GM19035 (cell line): ENCODE measurements at regions not wholly inside any gene's neighbourhood (a gene's known extent, or its start where the extent isn't known, plus 50 kb on each side); places are given as distances from the start of the nearest gene placed in this dataset.

Source experiments
- ATAC-seq: cut with Tn5 transposase; IDR thresholded peaks from one replicate; pipeline ENCODE4 v1.9.1; 2021; ENCODE audit not compliant: unreplicated experiment

DNA sequence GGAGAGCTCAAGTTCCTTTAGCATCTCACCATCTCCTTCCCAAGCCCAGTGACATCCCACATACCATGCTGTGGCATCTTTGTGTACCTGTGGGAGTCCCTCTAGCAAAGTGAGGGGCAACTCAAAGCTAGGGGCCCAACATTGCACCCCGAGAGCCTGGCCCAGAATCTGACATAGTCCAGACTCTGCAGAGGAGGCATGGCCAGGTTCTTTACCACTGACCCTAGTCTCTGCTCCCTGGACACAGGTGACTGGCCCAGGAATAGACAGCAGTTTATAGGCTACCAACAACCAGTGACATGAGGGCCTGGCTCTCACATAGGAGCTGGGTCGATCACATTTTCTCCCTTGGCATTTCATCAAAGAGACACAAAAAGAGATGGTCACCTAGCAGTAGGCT, 444.0 kb upstream of the ZMIZ1 start:
- no peak for ATAC-seq

GRCh38 chr10:78626471-78626870, 442.3 kb upstream of the ZMIZ1 start:
- ATAC-seq = no peak

GRCh38 chr10:78627254-78627795, 441.4 kb upstream of the ZMIZ1 start:
- ATAC-seq = no peak

DNA sequence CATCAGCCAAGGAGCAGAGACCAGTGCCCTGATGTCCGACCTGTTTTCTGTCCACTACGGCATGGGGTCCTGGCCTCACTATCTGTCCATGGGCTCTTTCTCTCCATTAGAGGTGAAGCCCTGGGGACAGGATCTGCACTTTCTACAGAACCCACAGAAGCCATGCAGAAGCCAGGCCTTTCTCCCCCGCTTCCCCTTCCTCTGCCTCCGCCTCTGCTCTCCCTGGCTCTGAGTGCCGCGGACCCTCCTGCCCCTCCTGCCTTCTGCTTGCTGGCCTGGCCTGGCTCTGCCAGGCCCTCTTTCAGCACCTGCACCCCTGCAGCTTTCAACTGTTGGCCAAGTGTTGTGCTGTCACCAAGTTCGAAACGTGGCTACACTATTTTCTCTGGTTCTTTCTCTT, 439.8 kb upstream of the ZMIZ1 start:
- no peak for ATAC-seq

DNA sequence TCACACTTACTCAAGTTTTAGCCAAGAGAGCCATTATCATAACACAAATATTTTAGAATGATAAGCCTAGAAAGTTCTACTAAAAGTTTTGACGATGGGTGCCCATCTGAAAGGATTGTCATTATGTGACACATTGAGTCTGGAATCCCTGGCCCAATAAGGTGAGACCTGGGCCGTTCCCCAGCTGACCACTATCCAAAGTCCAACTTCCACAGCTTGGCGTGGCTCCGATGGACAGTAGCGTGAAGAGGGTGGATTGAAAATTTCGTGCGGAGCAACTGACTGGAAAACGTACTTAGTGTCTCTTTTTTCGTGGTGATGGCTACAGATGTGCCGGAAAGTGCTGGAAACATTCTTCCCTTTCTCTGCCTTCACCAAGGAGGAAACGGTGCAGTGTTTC, 439.0 kb upstream of the ZMIZ1 start:
- no peak for ATAC-seq

GRCh38 chr10:78630944-78631838, 437.6 kb upstream of the ZMIZ1 start:
- ATAC-seq = no peak

DNA sequence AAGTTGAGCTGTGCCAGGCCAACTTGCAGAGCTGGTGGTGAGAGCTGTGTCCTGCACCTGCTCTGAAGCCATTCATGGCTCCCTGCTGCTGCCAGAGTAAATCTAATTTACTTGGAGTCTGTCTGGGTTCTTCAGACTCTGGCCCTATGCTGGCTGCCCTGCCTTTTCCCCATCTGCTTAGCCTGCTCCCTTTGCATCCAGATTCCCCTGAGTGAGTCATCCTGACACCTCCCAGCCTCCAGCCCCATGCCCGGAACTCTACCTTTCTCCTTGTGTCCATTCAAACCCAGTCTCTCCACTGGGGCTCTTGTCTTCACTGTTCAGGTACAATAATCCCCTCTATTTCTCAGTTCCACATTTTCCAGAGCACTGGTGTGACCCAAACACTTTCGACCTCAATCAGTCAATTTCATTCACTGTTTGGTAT, 434.4 kb upstream of the ZMIZ1 start:
- no peak for ATAC-seq

DNA sequence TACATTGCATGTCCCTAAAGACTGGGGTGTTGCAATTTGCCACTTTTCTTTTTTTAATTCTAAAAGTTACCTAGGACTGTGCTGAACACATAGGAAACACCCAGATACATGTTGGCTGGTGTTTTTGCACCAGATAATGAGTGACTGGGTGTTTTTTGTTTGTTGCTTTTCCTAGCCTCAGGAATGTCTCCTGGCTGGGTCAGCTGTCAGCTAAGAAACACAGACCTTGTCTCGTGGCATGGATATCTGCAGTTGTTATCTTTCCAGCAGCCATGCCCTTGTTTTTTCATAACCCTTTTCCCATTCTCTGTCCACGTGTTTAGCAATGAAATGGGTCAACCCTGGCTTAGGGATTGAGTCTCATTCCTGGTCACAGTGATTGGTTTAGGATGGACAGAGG, 433.9 kb upstream of the ZMIZ1 start:
- no peak for ATAC-seq

DNA sequence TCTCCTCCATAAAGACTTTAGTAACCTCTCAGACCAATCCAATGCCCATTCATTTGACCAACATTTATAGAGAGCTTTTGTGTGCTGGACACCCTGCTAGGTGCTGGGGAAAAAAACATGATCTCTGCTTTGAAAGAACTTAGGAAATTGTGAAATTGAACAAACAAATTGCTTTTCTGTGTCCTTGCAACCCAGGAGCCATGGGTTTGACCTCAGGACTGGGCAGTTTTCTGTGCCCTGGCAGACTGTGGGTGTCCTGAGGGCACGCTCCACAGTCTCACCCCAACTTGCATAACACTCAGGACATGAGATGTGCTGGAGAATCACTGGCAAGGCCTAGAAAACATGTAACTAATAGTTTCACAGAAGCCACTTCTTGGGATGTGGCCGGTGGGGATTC, 429.1 kb upstream of the ZMIZ1 start:
- no peak for ATAC-seq

DNA sequence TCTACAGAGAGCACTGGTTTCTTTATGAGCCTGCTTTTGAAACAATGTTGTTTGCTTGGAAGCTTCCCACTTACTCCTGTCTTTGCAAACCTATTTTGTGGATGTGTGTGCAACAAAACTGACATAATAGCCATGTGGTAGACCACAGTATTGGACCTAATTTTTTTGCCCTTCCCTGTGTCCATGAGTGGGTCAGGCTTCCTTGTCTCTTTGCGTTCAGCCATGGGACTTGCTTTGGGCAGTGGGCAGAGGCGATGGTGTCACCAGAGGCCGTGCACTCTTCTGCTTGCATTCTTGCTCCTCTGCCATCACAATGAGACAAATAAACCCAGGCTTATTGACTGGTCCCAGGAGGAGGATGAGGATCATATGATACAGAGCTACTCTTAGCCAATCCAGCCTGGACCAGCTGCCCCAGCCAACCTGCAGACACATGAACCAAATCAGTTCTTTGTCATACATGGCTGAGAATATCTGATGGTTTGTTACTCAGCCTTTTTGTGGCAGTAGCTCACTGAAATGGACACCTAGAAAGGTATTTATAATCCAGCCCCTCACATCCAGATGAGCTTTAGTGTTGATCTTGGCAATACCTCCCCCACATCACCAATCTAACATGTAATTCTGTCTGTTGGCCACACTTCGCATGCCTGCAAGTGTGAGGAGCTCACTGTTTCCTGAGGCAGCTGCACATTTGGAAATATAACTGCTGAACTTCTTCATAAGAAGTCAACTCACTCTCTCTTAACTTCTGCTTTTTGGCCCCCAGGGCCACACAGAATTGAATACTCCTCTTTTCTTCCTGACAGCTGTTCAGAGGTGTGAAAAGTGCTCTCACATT, 427.8 kb upstream of the ZMIZ1 start:
- ATAC-seq = no peak

GRCh38 chr10:78641693-78642092, 427.1 kb upstream of the ZMIZ1 start:
- ATAC-seq = no peak

- ATAC-seq = no peak
Measured at GRCh38 chr10:78642269-78642816, 426.4 kb upstream of the ZMIZ1 start.

DNA sequence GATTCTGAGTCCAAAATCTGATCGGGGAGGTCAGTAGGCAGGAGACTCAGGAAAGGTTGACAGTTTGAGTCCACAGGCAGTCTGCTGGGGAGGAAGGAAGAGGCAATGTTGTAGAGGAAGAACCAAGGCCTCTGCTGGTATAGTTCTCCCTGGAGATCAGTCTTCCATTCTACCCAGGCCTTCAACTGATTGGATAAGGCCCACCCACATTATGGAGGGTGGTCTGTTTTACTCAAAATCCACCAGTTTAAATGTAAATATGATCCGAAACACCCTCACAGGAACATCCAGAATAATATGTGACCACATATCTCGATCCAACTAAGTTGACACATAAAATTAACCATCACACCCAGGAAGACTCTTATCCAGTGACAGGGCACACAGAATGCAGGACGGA, 425.3 kb upstream of the ZMIZ1 start:
- no peak for ATAC-seq

GRCh38 chr10:78644550-78644949, 424.2 kb upstream of the ZMIZ1 start:
- no peak for ATAC-seq

- ATAC-seq = no peak
Measured at GRCh38 chr10:78645169-78645686, 423.5 kb upstream of the ZMIZ1 start.

DNA sequence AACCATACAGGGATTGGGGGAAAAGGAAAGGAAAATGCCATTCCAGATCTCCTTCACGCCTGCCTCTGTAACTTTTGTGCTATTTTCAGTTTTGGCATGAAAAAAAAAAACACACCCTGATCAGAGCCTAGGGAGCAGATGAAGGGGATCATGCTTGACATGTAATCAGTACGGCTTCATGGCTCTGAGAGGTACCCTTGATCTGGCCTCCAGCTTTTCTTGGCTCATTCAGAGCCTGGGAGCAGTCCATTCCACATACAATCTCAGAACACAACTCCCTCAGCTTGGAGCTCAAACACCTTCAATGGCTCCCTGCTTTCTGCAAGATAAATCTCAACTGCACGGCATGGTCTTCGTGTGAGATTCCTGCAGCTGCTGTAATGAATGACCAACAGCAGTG, 422.8 kb upstream of the ZMIZ1 start:
- ATAC-seq = no peak

DNA sequence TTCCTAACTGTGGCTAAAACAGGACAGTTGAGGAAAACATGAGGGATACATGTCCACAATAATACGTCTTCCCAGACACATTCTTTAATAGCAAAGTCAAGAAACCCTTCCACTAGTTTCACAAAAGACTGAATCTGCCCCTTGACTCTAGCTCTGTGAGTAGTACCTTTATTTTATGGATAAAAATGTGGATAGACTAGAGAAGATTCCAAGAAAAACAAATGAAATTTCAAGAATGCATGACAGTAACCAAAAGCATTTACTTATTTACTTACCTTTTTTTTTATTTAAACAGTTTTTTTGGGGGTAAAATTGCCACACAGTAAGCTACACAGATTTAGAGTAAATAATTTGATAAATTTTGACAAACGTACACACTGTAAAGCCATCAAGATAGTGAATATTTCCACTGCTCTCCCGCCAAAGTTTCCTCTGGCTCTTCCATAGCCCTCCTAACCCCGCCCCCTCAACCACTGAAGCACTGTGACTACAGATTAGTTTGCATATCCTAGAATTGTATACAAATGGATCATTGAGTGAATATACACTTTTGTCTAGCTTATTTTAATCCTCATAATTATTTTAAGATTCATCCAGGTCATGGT, 420.4 kb upstream of the ZMIZ1 start:
- ATAC-seq = no peak

DNA sequence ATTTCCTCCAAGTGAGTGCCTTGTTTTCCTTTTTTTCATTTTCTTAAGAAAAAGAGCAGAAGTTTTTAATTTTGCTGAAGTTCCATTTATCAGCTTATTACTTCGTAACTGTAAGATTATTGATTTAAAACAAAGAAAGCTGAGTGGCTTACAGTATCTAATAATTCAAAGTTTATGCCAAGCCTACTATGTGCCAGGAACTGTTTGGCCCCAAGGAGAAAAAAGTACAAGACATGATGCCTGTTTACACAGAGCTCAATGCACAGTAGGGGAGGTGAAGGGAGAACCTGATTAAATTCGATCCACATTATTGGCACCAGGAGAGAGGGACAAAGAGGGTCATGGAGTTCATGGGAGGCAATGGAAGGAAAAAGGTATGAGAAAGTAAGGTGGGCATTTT, 419.3 kb upstream of the ZMIZ1 start:
- ATAC-seq = no peak

DNA sequence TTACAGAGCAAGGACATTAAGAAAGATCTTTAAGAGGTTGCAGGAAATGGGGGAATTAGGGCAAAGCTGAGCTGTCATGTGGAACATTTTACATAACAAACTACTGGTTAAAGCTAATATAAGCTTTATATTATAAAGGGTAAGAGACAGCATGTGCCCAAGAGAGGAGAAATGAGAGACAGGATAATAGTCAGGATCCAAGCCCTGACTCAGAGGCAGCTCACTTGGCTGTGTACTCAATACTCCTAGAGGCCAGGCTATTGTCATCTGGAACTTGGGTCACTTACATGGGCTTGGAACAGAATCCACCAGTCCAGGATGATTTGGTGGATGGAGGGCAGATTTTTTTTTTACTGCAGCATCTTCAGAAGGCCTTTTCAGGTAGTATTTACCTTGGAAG, 418.6 kb upstream of the ZMIZ1 start:
- no peak for ATAC-seq

GRCh38 chr10:78651287-78651686, 417.5 kb upstream of the ZMIZ1 start:
- no peak for ATAC-seq

GRCh38 chr10:78653555-78653954, 415.2 kb upstream of the ZMIZ1 start:
- no peak for ATAC-seq
